GM23338 (cell line): ENCODE measurements at regions not wholly inside any gene's neighbourhood (a gene's known extent, or its start where the extent isn't known, plus 50 kb on each side); places are given as distances from the start of the nearest gene placed in this dataset.

ENCODE experiments used
- ATAC-seq: fragments of 200-7000 bp; cut with Tn5 transposase; 3 replicates; pipeline ENCODE4 v1.9.1; 2020
- DNase-seq: peaks from one replicate; pipeline ENCODE4 v3.0.0-alpha.2; 2015; ENCODE audit warnings: low spot score
- H2AFZ ChIP-seq: fragments of 200-600 bp; sonication (generic); 2 replicates; pipeline ENCODE4 v1.8.0; 2016; ENCODE audit warnings: antibody characterized with exemption, mild to moderate bottlenecking, moderate library complexity
- H3F3A ChIP-seq: fragments of 200-600 bp; sonication (generic); replicated peaks from 2 replicates; pipeline ENCODE4 v1.8.0; 2017; ENCODE audit warnings: antibody characterized with exemption, mixed run types, low read depth
- H3K27ac ChIP-seq: fragments of 200-600 bp; sonication (generic); 2 replicates; pipeline ENCODE4 v1.6.1; 2016; ENCODE audit warnings: low read depth
- H3K27me3 ChIP-seq: fragments of 200-600 bp; sonication (generic); 2 replicates; pipeline ENCODE4 v1.8.0; 2016; ENCODE audit warnings: mild to moderate bottlenecking, mixed run types, moderate library complexity; ENCODE audit not compliant: insufficient read depth
- H3K36me3 ChIP-seq: fragments of 200-600 bp; sonication (generic); 2 replicates; pipeline ENCODE4 v1.8.0; 2016; ENCODE audit warnings: mild to moderate bottlenecking; ENCODE audit not compliant: insufficient read depth
- H3K4me1 ChIP-seq: fragments of 200-600 bp; sonication (generic); 2 replicates; pipeline ENCODE4 v1.8.0; 2016; ENCODE audit warnings: mild to moderate bottlenecking, moderate library complexity; ENCODE audit not compliant: insufficient read depth
- H3K4me2 ChIP-seq: fragments of 200-600 bp; sonication (generic); 2 replicates; pipeline ENCODE4 v1.7.1; 2017; ENCODE audit warnings: mixed run types
- H3K4me3 ChIP-seq: fragments of 200-600 bp; sonication (generic); 2 replicates; pipeline ENCODE4 v1.6.1; 2016; ENCODE audit warnings: mixed run types
- H3K79me2 ChIP-seq: fragments of 200-600 bp; sonication (generic); replicated peaks from 2 replicates; pipeline ENCODE4 v1.8.0; 2017; ENCODE audit warnings: mild to moderate bottlenecking; ENCODE audit not compliant: insufficient read depth
- H3K9me2 ChIP-seq: fragments of 200-600 bp; sonication (generic); 2 replicates; pipeline ENCODE4 v1.8.0; 2017; ENCODE audit not compliant: insufficient read depth
- H4K20me1 ChIP-seq: fragments of 200-600 bp; sonication (generic); replicated peaks from 2 replicates; pipeline ENCODE4 v1.8.0; 2017; ENCODE audit warnings: mild to moderate bottlenecking; ENCODE audit not compliant: insufficient read depth
- H3K27ac Mint-ChIP-seq: 2 replicates; pipeline ENCODE4 v1.8.0; 2020; ENCODE audit warnings: inconsistent platforms, mild to moderate bottlenecking, moderate library complexity, mixed read lengths
- H3K27me3 Mint-ChIP-seq: 3 replicates; pipeline ENCODE4 v1.8.0; 2022; ENCODE audit warnings: low read depth, mild to moderate bottlenecking, moderate library complexity, mixed read lengths, inconsistent platforms; ENCODE audit not compliant: insufficient read depth, poor library complexity
- H3K36me3 Mint-ChIP-seq: 3 replicates; pipeline ENCODE4 v1.8.0; 2021; ENCODE audit warnings: low read depth, mild to moderate bottlenecking, inconsistent platforms, moderate library complexity, mixed read lengths
- H3K4me1 Mint-ChIP-seq: 3 replicates; pipeline ENCODE4 v1.8.0; 2020; ENCODE audit warnings: mild to moderate bottlenecking, inconsistent platforms, mixed read lengths
- H3K4me3 Mint-ChIP-seq: 3 replicates; pipeline ENCODE4 v1.8.0; 2021; ENCODE audit warnings: moderate library complexity, mild to moderate bottlenecking, inconsistent platforms, mixed read lengths
- H3K9me3 Mint-ChIP-seq: 3 replicates; pipeline ENCODE4 v1.8.0; 2020; ENCODE audit warnings: moderate library complexity, mild to moderate bottlenecking, inconsistent platforms, mixed read lengths
- CREB1 ChIP-seq: fragments of 250-450 bp; sonication (Bioruptor Pico); IDR thresholded peaks from 2 replicates; pipeline ENCODE4 v1.5.0; 2020; ENCODE audit warnings: low read depth, mild to moderate bottlenecking, moderate library complexity
- CTCF ChIP-seq, 2 experiments: fragments of 200-600 bp in 1 of 2; sonication (generic) in 1 of 2; conservative IDR thresholded peaks; 2 replicates each; pipeline versions ENCODE4 v1.5.1 to v1.6.1; 2016 to 2017; ENCODE audit warnings: antibody characterized with exemption in 2 of 2, low read depth in 2 of 2, mild to moderate bottlenecking in 2 of 2, moderate library complexity in 1 of 2
- ETS1 ChIP-seq: IDR thresholded peaks from 2 replicates; pipeline ENCODE4 v1.6.1; 2016; ENCODE audit warnings: antibody characterized with exemption
- EZH2 ChIP-seq: fragments of 200-600 bp; sonication (generic); IDR thresholded peaks from one replicate; pipeline ENCODE4 v1.8.0; 2017; ENCODE audit warnings: antibody characterized with exemption, mild to moderate bottlenecking, low read depth; ENCODE audit not compliant: unreplicated experiment
- EZH2phosphoT487 ChIP-seq: fragments of 200-600 bp; sonication (generic); IDR thresholded peaks from one replicate; pipeline ENCODE4 v1.8.1; 2018; ENCODE audit warnings: antibody characterized with exemption; ENCODE audit not compliant: unreplicated experiment
- JUNB ChIP-seq: IDR thresholded peaks from one replicate; pipeline ENCODE4 v1.6.1; 2016; ENCODE audit warnings: antibody characterized with exemption; ENCODE audit not compliant: unreplicated experiment
- NANOG ChIP-seq: IDR thresholded peaks from 2 replicates; pipeline ENCODE4 v1.6.1; 2016; ENCODE audit warnings: antibody characterized with exemption, borderline replicate concordance
- POLR2AphosphoS5 ChIP-seq: IDR thresholded peaks from 2 replicates; pipeline ENCODE4 v1.6.1; 2016; ENCODE audit warnings: antibody characterized with exemption, low read depth
- REST ChIP-seq: IDR thresholded peaks from one replicate; pipeline ENCODE4 v1.6.1; 2018; ENCODE audit warnings: antibody characterized with exemption; ENCODE audit not compliant: unreplicated experiment
- ZNF462 ChIP-seq: fragments of 250-450 bp; sonication (Bioruptor Pico); IDR thresholded peaks from 2 replicates; pipeline ENCODE4 v1.5.0; 2020; ENCODE audit warnings: mild to moderate bottlenecking, moderate library complexity

- no peaks in the 10 kb centered on the region for H3F3A ChIP-seq
- H3K4me3 Mint-ChIP-seq: no peak overlapping the region
- no peak overlapping the region for H2AFZ ChIP-seq
- no peak overlapping the region for H3K27ac Mint-ChIP-seq
- no peak overlapping the region for H3K4me2 ChIP-seq
- no peaks in the 10 kb centered on the region for H3K79me2 ChIP-seq
- H3K4me1 ChIP-seq: peaks cover 21% of the 10 kb centered on the region
- H3K36me3 ChIP-seq: no peaks in the 10 kb centered on the region
- H3K4me1 Mint-ChIP-seq: peaks cover 27% of the 10 kb centered on the region
- H3K27ac ChIP-seq: no peak overlapping the region
- H3K27me3 Mint-ChIP-seq: peaks cover 13% of the 10 kb centered on the region
- no peaks in the 10 kb centered on the region for H4K20me1 ChIP-seq
- no peaks in the 10 kb centered on the region for H3K9me3 Mint-ChIP-seq
- TF ChIP-seq EZH2 (no peak), EZH2phosphoT487 (no peak), POLR2AphosphoS5 (no peak)
- ATAC-seq (no peak), DNase-seq (no peak)
- peaks cover 2% of the 10 kb centered on the region; the same call in 1 of the 2 replicates for H3K9me2 ChIP-seq
- H3K27me3 ChIP-seq: peaks cover 5% of the 10 kb centered on the region; the same call in 1 of the 2 replicates
- H3K4me3 ChIP-seq: no peak overlapping the region
- no peaks in the 10 kb centered on the region for H3K36me3 Mint-ChIP-seq
Observed at GRCh38 chr22:27302501-27302900, 499.1 kb downstream of the MN1 start.

GRCh38 chr22:27303718-27304117, 497.8 kb downstream of the MN1 start:
- no peaks in the 10 kb centered on the region for H3K79me2 ChIP-seq
- no peaks in the 10 kb centered on the region for H3K27me3 ChIP-seq
- ATAC-seq: no peak
- H3F3A ChIP-seq: no peaks in the 10 kb centered on the region
- no peaks in the 10 kb centered on the region for H3K36me3 ChIP-seq
- peaks cover 3% of the 10 kb centered on the region; the same call in 1 of the 2 replicates for H3K9me2 ChIP-seq
- DNase-seq: no peak
- H3K4me3 Mint-ChIP-seq: no peak overlapping the region
- H3K27ac Mint-ChIP-seq: no peak overlapping the region
- H3K27ac ChIP-seq: no peak overlapping the region
- H3K4me1 Mint-ChIP-seq: peaks cover 15% of the 10 kb centered on the region
- H3K27me3 Mint-ChIP-seq: peaks cover 5% of the 10 kb centered on the region
- H3K4me2 ChIP-seq: no peak overlapping the region
- H3K36me3 Mint-ChIP-seq: no peaks in the 10 kb centered on the region
- H4K20me1 ChIP-seq: no peaks in the 10 kb centered on the region
- H2AFZ ChIP-seq: no peak overlapping the region
- H3K9me3 Mint-ChIP-seq: no peaks in the 10 kb centered on the region
- H3K4me3 ChIP-seq: no peak overlapping the region
- peaks cover 9% of the 10 kb centered on the region for H3K4me1 ChIP-seq
- TF ChIP-seq CREB1 (CRISPR knock-in tag): no peak
- no peak for TF ChIP-seq NANOG
- TF ChIP-seq JUNB: no peak
- no peak for TF ChIP-seq REST
- no peak for TF ChIP-seq EZH2
- TF ChIP-seq ETS1: no peak
- TF ChIP-seq CTCF (conservative IDR thresholded peaks at IDR 0.05; ENCODE audit: low read depth in 2 of 2): no peak
- TF ChIP-seq ZNF462 (CRISPR knock-in tag): no peak
